Spinal cord (tissue), 9 donors: ENCODE measurements at regions not wholly inside any gene's neighbourhood (a gene's known extent, or its start where the extent isn't known, plus 50 kb on each side); places are given as distances from the start of the nearest gene placed in this dataset.

Experiments
- DNase-seq, 6 donors: peaks; one replicate each; pipeline versions ENCODE4 v3.0.0 to v3.0.0-alpha.2; 2013 to 2015; ENCODE audit warnings: low spot score in 6 of 6, low read depth in 4 of 6
- H3K27ac ChIP-seq: one replicate; pipeline ENCODE4 v1.5.1; 2013; ENCODE audit warnings: low read depth, low read length, control low read depth
- H3K27me3 ChIP-seq: one replicate; pipeline ENCODE4 v1.6.1; 2013; ENCODE audit warnings: low read length; ENCODE audit not compliant: control insufficient read depth, insufficient read depth
- H3K36me3 ChIP-seq: one replicate; pipeline ENCODE4 v1.6.1; 2013; ENCODE audit warnings: low read length; ENCODE audit not compliant: control insufficient read depth, insufficient read depth
- H3K4me1 ChIP-seq: one replicate; pipeline ENCODE4 v1.6.1; 2013; ENCODE audit warnings: low read length; ENCODE audit not compliant: control insufficient read depth, insufficient read depth
- H3K4me3 ChIP-seq: one replicate; pipeline ENCODE4 v1.5.1; 2013; ENCODE audit warnings: low read depth, low read length, control low read depth
- H3K9me3 ChIP-seq: one replicate; pipeline ENCODE4 v1.6.1; 2013; ENCODE audit warnings: low read length; ENCODE audit not compliant: control insufficient read depth, insufficient read depth
- WGBS: methylation state at CpG from one replicate; pipeline ENCODE4 v1.1.5; 2013; ENCODE audit warnings: missing lambda C conversion rate; ENCODE audit not compliant: insufficient coverage; 5-methylcytosine and 5-hydroxymethylcytosine counted together
- donor health status: healthy.

DNA sequence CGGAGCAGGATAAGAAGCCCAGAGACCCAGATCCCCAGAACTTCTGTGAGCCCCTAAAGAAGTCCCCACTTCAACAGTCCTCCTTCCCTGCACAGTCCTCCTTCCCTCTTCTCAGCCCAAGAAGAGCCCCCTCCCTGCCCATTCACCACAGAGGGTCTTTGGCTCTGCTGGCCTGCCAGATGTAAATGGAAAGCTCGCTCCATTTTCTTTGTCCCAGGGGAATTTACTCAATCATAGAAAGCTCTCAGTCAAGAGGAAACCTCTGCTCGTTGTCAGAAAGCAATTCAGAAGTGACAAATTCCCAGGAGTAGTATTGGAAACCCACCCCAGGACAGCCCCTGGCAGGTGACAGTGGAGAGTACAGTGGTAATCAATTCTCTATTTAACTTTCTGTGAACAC, 105.5 kb upstream of the SMAD3 start:
- Histone ChIP-seq H3K27me3 (no peaks in the 10 kb centered on the region), H3K4me3 (no peak overlapping the region), H3K27ac (no peak overlapping the region), H3K9me3 (no peaks in the 10 kb centered on the region), H3K36me3 (no peaks in the 10 kb centered on the region), H3K4me1 (no peaks in the 10 kb centered on the region)
- peak in 1 of 6 donors; percentile 31 for DNase-seq
- 80% methylated on average over 1 of the region's 3 CpGs for WGBS

DNA sequence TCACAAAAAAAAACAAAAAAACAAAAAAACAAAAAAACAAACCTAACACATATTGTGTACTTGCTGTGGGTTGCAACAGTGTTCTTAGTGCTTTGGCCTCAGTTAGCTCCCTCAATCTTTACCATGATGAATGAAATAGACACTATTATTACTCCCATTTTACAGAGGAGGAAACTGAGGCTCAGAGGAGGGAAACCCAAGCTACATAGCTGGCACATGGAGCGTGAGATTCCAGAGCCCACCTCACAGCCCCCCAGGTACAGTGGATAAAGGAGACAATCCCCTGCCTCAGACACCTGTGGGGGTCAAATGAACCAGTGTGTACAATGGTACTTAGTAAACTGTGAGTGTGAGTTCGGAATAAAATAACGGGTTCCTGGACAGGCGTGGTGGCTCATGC, 104.9 kb upstream of the SMAD3 start:
- WGBS = 100% methylated on average over 2 of the region's 4 CpGs
- Histone ChIP-seq H3K36me3 (no peaks in the 10 kb centered on the region), H3K4me3 (no peak overlapping the region), H3K27ac (no peak overlapping the region), H3K27me3 (no peaks in the 10 kb centered on the region), H3K9me3 (no peaks in the 10 kb centered on the region), H3K4me1 (no peaks in the 10 kb centered on the region)
- DNase-seq = no peak

DNA sequence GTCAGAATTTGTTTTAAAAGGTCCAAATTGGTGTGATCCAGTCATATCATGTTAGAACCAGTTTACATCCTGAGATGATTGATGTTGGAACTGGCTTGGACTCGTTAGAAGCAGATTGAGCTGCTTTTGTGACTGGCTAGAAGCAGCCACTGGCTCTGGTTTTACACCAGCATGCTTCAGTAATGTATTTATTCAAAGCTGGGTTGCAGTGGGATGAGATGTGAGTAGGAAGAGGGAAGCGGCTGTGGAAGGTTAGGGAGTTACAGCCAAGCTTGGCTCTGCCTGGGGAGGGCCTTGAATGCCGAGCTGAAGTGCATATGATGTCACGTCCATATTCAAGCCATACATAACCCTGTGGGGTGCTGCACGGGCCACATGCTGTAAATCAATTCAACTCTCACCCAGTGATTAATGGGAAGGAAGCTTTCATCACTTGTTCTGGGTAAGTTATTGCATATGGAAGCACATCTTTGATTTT, 104.0 kb upstream of the SMAD3 start:
- Histone ChIP-seq H3K9me3 (no peaks in the 10 kb centered on the region), H3K27me3 (no peaks in the 10 kb centered on the region), H3K4me3 (no peak overlapping the region), H3K27ac (no peak overlapping the region), H3K4me1 (no peaks in the 10 kb centered on the region), H3K36me3 (no peaks in the 10 kb centered on the region)
- peak in 1 of 6 donors; percentile 32 for DNase-seq
- WGBS = 70% methylated on average over 1 of the region's 5 CpGs

DNA sequence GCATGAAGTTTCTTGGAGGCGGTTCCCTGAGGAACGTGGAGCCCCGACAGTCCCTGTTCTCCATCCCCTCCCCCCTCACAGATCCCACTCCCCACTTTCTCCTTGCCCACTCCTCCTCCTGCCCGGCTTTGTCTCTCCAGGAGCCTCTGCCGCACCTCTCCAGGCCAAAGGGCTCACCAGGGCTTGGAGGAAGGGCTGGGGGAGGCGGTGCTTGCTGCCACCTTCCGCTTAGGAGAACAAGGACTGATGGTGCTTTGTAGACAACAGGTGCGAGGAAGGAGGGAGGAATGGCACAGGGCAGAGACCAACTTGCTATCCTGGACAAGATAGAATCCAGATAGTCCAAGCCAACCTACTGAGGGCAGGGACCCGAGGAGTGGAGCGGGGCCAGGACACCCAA, 103.5 kb upstream of the SMAD3 start:
- no peak for DNase-seq
- H3K36me3 ChIP-seq = no peaks in the 10 kb centered on the region
- no peaks in the 10 kb centered on the region for H3K4me1 ChIP-seq
- no peaks in the 10 kb centered on the region for H3K27me3 ChIP-seq
- no peaks in the 10 kb centered on the region for H3K9me3 ChIP-seq
- 87% methylated on average over 7 of the region's 10 CpGs for WGBS
- H3K27ac ChIP-seq = no peak overlapping the region
- H3K4me3 ChIP-seq = no peak overlapping the region

DNA sequence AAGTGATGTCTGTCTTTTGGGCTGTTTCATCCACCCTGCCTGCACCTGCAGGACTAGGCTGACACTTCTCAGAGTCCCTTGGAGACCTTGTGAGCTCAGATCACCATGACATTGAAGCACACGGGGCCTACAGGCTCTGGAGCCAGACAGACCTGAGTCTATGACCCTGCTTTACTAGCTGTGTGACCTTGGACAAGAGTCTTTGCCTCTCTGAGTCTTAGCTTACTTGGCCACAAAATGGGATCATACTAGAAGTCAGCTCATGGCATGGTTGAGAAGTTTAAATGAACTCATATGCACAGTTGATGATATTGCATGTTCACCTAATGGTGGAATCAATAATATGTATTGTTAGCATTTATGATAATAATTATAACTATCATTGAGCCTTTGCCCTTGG, 102.9 kb upstream of the SMAD3 start:
- no peaks in the 10 kb centered on the region for H3K9me3 ChIP-seq
- WGBS = 92% methylated on average over 1 of the region's 1 CpG
- H3K4me3 ChIP-seq = no peak overlapping the region

DNA sequence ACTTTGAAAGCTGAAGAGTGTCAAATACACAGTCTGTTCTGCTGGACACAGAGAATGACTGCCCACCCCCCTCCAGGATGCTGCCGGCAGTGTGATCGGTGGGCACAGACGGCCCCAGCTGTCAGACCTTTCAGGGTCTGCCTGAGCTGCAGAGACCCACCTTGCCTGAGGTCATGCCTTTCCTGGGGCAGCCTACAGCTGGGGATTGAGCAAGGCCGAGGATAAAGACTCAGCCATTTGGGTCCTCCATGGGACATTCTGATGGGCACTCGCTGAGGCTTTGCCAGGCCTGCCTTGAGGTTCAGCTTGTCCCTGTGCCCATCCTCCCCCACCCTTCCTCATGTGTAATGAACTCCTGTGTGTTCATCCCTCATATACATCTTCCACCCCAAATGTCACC, 102.3 kb upstream of the SMAD3 start:
- DNase-seq = no peak
- no peaks in the 10 kb centered on the region for H3K27me3 ChIP-seq
- no peak overlapping the region for H3K4me3 ChIP-seq
- no peak overlapping the region for H3K27ac ChIP-seq
- 86% methylated on average over 5 of the region's 5 CpGs for WGBS
- no peaks in the 10 kb centered on the region for H3K36me3 ChIP-seq
- H3K4me1 ChIP-seq = no peaks in the 10 kb centered on the region
- no peaks in the 10 kb centered on the region for H3K9me3 ChIP-seq

More for the DNA sequence above, 102.9 kb upstream of the SMAD3 start:
- no peak overlapping the region for H3K27ac ChIP-seq
- no peaks in the 10 kb centered on the region for H3K27me3 ChIP-seq
- no peaks in the 10 kb centered on the region for H3K36me3 ChIP-seq
- no peaks in the 10 kb centered on the region for H3K4me1 ChIP-seq
- no peak for DNase-seq

DNA sequence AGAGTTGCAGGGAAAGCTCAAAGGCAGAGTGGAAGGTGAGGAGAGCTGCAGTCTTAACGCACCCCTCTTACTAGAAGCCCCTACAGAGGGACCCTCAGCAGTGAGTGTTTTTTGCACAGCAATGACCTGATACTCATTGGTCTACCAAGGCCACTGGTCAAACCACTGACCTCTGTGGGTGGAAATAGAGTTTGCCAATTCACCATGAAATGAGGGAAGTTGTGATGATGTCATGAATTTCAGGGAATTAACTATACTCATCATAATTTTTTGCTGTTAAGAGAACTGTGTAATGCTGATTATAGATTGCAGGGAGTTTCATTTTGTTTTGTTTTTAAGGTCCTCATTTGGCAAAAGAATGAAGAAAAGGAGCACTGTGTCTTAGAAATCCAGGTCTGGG, 101.7 kb upstream of the SMAD3 start:
- Histone ChIP-seq H3K27ac (no peak overlapping the region), H3K4me3 (no peak overlapping the region), H3K9me3 (no peaks in the 10 kb centered on the region), H3K27me3 (no peaks in the 10 kb centered on the region), H3K36me3 (no peaks in the 10 kb centered on the region), H3K4me1 (no peaks in the 10 kb centered on the region)
- DNase-seq = no peak
- no CpG with 5 or more reads among the region's 1 CpG for WGBS

DNA sequence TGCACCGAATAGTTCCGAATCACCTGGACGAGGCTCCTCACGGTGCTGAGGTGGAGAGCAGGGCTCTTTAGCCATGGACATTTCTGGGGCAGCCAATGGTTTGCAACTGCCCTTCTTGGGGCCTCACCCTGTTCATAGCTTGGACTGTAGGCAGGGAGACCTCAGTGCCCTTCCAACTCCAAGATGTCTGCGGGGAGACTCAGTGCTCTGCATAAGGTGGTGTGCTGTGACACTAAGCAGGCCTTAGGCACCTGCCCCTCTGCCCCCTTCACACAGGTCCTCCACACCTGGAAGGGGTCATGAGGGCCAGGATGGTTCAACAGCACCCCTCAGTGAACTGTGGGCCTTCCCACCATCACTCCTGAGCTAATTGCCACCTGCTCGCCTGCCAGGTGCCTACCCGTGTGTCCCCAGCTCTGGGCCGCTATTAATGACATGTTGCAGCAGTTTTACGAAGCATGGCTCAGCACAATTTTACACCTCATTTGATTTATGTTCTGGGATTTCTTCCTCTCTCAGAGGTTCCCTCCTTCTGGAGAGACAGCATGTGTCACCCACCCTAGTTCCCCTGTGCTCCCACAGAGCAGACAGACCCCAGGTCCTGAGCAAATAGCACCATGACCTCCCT, 101.2 kb upstream of the SMAD3 start:
- no peaks in the 10 kb centered on the region for H3K9me3 ChIP-seq
- H3K27ac ChIP-seq = no peak overlapping the region
- H3K4me1 ChIP-seq = no peaks in the 10 kb centered on the region
- no peak overlapping the region for H3K4me3 ChIP-seq
- H3K27me3 ChIP-seq = no peaks in the 10 kb centered on the region
- DNase-seq = no peak
- 82% methylated on average over 8 of the region's 9 CpGs for WGBS
- no peaks in the 10 kb centered on the region for H3K36me3 ChIP-seq

DNA sequence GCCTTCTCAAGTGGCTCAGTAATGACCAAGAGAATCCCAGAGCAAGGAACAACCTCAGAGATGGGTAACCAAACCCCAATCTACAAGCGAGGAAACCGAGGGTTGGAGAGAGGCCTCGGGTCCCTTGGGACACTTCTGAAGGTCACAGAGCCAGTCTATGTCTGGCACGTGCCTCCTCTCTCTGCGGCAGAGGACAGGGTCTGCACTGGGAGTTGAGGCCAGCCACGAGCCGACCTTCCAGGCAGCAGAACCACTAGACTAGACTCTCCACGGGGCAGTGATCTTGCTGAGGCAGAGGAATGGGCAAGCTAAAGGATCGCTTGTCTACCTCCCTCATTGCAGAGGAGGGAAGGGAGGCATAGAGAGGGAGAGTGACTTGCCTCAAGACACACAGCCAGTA, 100.6 kb upstream of the SMAD3 start:
- Histone ChIP-seq H3K9me3 (no peaks in the 10 kb centered on the region), H3K4me3 (no peak overlapping the region), H3K4me1 (no peaks in the 10 kb centered on the region), H3K27ac (no peak overlapping the region), H3K36me3 (no peaks in the 10 kb centered on the region), H3K27me3 (no peaks in the 10 kb centered on the region)
- 96% methylated on average over 5 of the region's 9 CpGs for WGBS
- no peak for DNase-seq

DNA sequence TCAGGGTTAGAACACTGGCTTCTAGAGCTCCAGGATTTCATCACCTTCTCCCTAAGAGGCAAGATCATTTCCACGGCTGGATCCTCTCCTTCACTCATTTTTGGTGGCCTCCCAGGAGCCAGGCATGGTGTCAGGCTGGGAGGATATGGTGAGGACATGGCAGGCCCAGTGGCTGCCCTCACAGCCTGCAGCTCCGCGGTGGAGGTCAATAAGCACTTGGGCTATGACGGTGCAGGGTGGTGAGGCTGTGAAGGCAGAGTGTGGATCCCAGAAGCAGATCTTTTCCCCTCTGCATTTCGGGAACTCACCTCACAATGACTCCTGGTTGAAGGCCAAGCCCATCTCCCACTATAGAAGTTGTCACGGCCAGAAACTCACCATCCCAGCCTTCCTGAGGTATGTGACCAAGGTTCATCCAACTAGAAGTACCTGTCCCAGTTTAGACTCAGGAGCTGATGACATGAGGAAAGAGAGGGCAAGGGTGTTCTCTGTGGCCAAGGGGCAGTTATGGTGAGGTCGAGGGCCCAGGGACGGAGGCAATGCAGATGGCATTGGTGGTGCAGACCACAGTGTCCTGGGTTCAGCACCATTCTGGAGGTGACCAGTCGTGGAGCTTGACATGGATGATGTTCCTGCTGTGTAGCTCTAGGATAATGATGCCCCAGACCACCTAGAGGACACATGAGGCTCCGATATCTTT, 100.1 kb upstream of the SMAD3 start:
- Histone ChIP-seq H3K4me3 (no peak overlapping the region), H3K36me3 (no peaks in the 10 kb centered on the region), H3K9me3 (no peaks in the 10 kb centered on the region), H3K4me1 (no peaks in the 10 kb centered on the region), H3K27me3 (no peaks in the 10 kb centered on the region), H3K27ac (no peak overlapping the region)
- DNase-seq = no peak
- 96% methylated on average over 4 of the region's 10 CpGs for WGBS
